ENCODE measurements at regions not wholly inside any gene's neighbourhood (a gene's known extent, or its start where the extent isn't known, plus 50 kb on each side); places are given as distances from the start of the nearest gene placed in this dataset.

DNA sequence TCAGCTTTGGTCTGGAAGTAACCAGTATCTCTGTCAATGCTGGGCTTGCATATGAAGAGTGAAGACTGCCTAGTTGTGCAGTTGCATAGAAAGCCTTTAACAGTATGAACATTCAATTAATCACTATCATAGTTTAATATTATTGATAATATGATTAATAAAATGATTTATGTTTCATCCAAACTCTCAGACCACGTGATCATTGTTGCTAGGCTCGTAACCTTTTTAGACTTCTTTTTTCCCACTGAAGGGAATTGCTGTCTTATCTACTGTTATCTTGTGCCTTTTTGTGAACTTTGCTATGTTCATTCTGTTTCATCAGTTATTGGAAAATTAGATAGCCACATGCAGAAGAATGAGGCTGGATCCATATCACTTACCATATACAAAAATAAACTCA is 536.4 kb upstream of the NOVA1 start:
- intact Hi-C loops (cut with DNase I): no loop called here
- DNase-seq (ENCODE audit: missing footprints) (no peak), ATAC-seq (no peak)

- intact Hi-C loops (cut with DNase I): no loop called here
- ATAC-seq: no peak
- no peak for DNase-seq (ENCODE audit: missing footprints)
Measured at GRCh38 chr14:27145170-27145569, 547.3 kb upstream of the NOVA1 start.

- intact Hi-C loops (cut with DNase I): no loop called here
- DNase-seq (ENCODE audit: missing footprints): no peak
- ATAC-seq: no peak
Measured at GRCh38 chr14:27148143-27148542, 550.3 kb upstream of the NOVA1 start.

DNA sequence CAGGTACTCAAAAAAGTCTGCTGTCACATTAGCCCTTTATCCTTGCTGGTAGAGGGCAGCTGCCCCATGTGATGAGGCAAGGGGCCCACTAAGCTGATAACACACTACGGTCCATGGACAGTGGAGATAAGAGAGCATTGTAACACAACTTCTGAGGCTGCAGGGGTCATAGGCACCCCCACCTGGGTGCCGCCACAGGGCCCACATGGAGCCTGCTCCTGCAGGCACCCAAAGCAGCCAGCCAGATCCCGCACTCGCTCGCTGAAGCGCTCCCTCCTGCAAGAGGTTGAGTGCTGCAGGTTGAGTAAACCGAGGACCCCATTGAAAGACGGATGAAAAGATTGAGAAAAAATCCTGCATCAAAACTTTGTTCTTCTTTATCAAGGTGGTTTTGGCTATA is 566.3 kb upstream of the NOVA1 start:
- ATAC-seq (no peak), DNase-seq (ENCODE audit: missing footprints) (no peak)
- intact Hi-C loops (cut with DNase I): no loop called here

DNA sequence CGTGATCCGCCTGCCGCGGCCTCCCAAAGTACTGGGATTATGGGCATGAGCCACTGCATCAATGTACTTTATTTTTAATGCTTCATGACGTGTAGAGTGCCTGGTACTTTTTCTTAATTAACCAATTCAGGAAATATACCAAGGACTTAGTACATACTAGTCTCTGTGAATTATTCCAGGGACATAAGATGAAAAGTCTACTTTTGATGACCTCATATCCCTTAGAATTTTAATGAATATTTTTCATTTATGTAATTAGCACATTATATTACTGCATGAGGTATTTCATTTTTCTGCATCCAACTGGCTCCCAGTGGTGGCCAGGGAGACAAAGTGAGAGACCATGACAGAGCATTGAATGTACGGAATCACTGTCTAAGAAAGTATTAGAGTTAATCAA is 577.7 kb upstream of the NOVA1 start:
- DNase-seq (ENCODE audit: missing footprints) (no peak), ATAC-seq (no peak)
- intact Hi-C loops (cut with DNase I): no loop called here

- intact Hi-C loops (cut with DNase I): no loop called here
- ATAC-seq (peak; percentile 78), DNase-seq (ENCODE audit: missing footprints) (peak; percentile 41)
Measured at GRCh38 chr14:27181333-27181732, 583.5 kb upstream of the NOVA1 start.

DNA sequence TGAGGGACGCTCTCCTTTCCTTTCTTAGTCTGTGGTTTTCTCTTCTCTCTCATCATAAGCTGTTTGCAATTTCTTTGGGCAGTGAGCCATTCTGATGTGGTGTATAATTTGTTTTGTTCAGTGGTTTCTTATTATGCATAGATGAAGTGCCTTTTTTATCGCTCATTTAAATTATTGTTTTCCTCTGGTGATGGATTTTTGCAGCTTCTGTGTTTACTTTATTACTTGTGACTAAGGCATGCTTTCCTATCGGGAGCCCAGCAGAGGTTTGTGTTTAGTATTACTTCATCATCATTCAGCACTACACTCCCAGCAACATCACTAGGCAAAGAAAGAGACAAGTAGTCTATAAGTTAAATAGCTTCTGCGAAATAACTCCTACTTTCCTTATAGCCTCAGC is 586.6 kb upstream of the NOVA1 start:
- DNase-seq (ENCODE audit: missing footprints) (no peak), ATAC-seq (no peak)
- intact Hi-C loops (cut with DNase I): no loop called here

GRCh38 chr14:27186048-27186447 is 588.2 kb upstream of the NOVA1 start:
- no peak for DNase-seq (ENCODE audit: missing footprints)
- intact Hi-C loops (cut with DNase I): no loop called here
- ATAC-seq: no peak

GRCh38 chr14:27187136-27187535 is 589.3 kb upstream of the NOVA1 start:
- no peak for ATAC-seq
- intact Hi-C loops (cut with DNase I): no loop called here
- DNase-seq (ENCODE audit: missing footprints): no peak

GRCh38 chr14:27190296-27190695 is 592.5 kb upstream of the NOVA1 start:
- ATAC-seq (no peak), DNase-seq (ENCODE audit: missing footprints) (no peak)
- intact Hi-C loops (cut with DNase I): no loop called here

- no peak for ATAC-seq
- intact Hi-C loops (cut with DNase I): no loop called here
- DNase-seq (ENCODE audit: missing footprints): no peak
Measured at GRCh38 chr14:27199272-27199671, 601.4 kb upstream of the NOVA1 start.

DNA sequence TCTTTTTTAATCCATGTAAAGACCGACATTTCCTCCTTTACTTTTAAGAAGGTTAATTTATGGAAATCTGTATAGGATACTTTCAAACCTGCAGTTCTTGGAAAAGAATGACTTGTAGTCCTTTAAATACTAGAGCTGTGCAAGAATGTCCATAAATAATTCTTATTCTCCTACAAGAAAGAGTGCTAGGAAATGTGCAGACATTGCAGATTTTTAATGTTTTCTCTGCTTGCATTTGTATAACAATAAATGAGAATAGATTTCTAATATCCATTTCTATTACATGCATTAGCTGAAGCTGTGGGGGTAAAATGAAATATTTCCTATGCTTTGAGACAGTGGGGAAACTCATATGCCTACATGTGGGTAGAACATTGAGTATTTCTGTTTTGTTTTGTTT is 607.2 kb upstream of the NOVA1 start:
- DNase-seq (ENCODE audit: missing footprints): no peak
- ATAC-seq: no peak
- intact Hi-C loops (cut with DNase I): no loop called here

DNA sequence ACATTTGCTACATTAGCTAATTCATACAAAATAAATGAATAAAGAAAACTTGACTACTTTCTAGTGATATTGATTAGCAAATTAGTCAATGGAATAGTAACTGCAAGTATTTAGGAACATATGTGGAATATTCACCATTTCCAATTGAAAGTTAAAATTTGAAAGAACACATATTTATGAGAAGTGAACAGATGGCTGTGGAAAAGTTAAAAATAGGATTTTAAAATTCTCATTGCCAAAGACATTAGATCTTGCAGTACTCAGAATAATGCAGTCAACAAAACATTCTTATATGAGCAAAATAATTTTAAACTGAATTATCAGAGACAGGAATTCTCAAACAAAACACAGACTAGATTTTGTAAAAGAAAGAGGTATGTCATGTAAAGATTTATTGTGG is 613.9 kb upstream of the NOVA1 start:
- DNase-seq (ENCODE audit: missing footprints) (no peak), ATAC-seq (no peak)
- intact Hi-C loops (cut with DNase I): no loop called here

DNA sequence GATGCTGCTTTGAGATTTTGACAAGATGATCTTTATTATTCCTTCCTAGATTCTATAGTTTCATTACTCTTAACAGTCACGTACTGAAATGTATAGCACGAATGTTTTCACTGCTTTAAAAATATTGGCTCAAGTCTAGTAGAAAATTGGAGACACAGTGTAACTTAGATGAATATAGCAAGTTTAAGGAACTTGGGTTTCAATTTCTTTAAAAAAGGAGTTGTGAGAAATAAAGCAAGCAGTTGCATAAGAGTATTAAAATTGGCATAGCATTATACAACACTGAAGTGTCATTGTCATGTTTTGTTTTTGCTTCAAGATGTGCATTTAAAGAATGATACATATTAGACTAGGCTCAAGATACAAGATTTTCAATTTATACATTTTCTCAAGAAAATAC is 624.8 kb upstream of the NOVA1 start:
- intact Hi-C loops (cut with DNase I): no loop called here
- no peak for ATAC-seq
- no peak for DNase-seq (ENCODE audit: missing footprints)

GRCh38 chr14:27223906-27224305 is 626.1 kb upstream of the NOVA1 start:
- intact Hi-C loops (cut with DNase I): no loop called here
- no peak for ATAC-seq
- DNase-seq (ENCODE audit: missing footprints): no peak

- ATAC-seq (no peak), DNase-seq (ENCODE audit: missing footprints) (no peak)
- intact Hi-C loops (cut with DNase I): no loop called here
Measured at GRCh38 chr14:27228053-27228452, 630.2 kb upstream of the NOVA1 start.

DNA sequence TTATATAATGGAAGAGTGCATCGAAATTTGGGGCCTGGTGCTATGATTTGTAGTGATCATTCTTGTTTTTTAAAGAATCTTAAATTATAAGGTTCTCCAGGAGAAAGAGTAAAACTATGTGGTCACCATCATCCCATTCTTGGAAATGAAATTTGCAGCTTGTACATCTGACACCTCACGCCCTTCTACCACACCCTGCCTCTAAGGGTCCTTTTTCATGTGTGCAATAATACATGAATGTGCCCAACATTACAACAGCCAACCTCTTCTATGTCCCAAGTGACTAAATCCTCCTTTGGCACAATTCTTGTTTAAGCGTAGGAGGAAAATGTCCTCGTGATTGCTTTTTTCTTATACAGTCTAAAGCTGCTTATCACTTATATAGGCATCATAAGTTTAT is 636.5 kb upstream of the NOVA1 start:
- DNase-seq (ENCODE audit: missing footprints) (no peak), ATAC-seq (no peak)
- intact Hi-C loops (cut with DNase I): no loop called here

GRCh38 chr14:27236601-27237000 is 638.8 kb upstream of the NOVA1 start:
- DNase-seq (ENCODE audit: missing footprints): no peak
- intact Hi-C loops (cut with DNase I): no loop called here
- ATAC-seq: no peak

DNA sequence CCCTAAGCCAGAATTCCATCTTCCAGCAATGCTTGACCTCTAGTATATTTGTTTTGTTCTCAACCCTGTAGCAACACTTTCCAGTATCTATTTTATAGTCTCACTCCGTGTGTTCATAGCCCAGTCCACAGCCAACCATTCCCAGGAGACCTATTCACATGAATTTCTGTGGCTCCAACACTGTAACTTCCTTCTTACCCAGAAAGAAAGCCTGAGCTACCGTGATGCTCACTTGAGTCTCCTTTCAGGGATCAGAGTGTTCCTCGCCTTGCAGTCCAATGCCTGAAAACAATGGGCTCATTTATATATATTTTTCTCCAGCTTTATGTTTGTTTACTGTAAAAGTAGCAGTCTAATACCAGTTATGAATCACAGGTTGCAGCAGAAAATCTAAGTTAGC is 645.0 kb upstream of the NOVA1 start:
- DNase-seq (ENCODE audit: missing footprints) (no peak), ATAC-seq (no peak)
- intact Hi-C loops (cut with DNase I): no loop called here

DNA sequence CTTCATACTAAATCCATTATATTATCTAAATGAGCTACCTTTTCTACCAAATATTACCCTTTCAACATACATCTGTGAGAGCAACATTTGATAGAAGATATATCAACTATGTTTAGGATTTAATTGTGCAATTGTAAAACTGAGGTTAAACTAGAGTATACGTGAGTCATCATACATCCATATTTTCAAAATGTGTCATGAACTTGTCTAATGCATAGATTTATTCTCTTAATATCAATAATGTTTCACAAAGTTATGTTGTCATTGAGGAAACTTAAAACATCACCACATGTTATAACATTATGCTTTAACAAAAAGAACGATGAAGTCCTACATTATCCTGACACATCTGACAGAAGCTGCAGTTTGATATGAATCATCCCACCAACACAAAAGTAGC is 645.5 kb upstream of the NOVA1 start:
- ATAC-seq (no peak), DNase-seq (ENCODE audit: missing footprints) (no peak)
- intact Hi-C loops (cut with DNase I): no loop called here

DNA sequence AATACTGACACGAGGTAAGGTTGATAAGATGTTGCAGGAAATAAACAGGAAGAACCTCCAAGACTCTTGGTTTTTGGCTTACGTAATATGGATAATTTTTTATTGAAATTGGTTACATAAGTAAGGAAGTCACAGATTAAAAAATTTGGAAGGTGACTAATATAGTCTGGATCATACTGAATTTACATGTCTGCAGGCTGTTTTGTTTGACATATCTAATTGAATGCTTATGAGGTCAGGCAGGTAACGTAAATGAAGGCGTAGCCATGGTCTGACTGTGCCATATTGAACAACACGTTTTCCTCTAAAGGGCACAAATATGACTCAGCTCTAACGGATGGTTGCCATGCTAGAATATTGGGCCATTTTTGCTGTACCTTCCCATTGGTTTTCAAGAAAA is 648.1 kb upstream of the NOVA1 start:
- DNase-seq (ENCODE audit: missing footprints) (no peak), ATAC-seq (no peak)
- intact Hi-C loops (cut with DNase I): no loop called here

GRCh38 chr14:27253966-27254365 is 656.1 kb upstream of the NOVA1 start:
- DNase-seq (ENCODE audit: missing footprints): no peak
- peak; percentile 69 for ATAC-seq

More at GRCh38 chr14:27253966-27254365, 656.1 kb upstream of the NOVA1 start:
- intact Hi-C loops (cut with DNase I): no loop called here
